ENCODE measurements at regions not wholly inside any gene's neighbourhood (a gene's known extent, or its start where the extent isn't known, plus 50 kb on each side); places are given as distances from the start of the nearest gene placed in this dataset.

- DNase-seq, result no peak
Observed at GRCh38 chr2:64222351-64222750, 78.1 kb upstream of the PELI1 start.

- DNase-seq, result no peak
Observed at GRCh38 chr2:64223055-64223454, 78.8 kb upstream of the PELI1 start.

- DNase-seq, result no peak
Observed at GRCh38 chr2:64225491-64225890, 81.3 kb upstream of the PELI1 start.

- no peak for DNase-seq
Observed at GRCh38 chr2:64226611-64227010, 82.4 kb upstream of the PELI1 start.

GRCh38 chr2:64227603-64228125 is 83.4 kb upstream of the PELI1 start:
- no peak for DNase-seq

- DNase-seq, result peak; percentile 4 to 58 (median 34)
Observed at GRCh38 chr2:64228126-64228678, 84.0 kb upstream of the PELI1 start.

DNA sequence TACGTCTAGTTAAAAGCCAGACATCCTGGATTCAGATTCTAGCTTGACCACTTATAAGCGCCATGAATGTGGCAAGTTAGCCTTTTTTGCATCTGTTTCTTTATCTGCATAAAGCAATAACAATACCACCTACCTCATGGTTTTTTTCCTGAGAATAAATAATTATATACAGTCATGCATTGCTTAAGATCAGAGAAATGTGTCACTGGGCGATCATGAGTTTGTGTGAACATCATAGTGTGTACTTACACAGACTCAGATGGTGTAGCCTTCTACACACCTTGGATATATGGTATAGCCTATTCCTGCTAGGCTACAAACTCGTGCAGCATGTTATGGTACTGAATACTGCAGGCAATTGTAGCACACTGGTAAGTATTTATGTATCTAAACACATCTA is 84.7 kb upstream of the PELI1 start:
- DNase-seq, result no peak

DNA sequence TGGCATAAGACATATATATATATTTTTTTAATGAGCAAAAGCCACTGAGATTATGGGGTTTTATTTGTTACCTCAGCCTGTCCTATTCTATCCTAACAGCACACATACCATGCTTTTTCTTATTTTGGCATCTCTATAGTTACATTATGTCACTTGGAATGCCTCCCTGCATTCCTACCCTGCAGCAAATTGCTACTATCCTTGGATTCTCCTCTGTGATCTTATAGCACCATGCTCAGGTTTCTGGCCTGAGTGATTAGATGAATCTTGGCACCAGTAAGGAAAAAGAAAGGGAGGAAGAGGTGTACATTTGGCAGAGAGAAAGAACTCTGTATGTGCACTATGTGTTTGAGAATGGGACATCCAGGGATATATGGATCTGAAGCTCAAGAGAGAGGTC is 86.3 kb upstream of the PELI1 start:
- DNase-seq, result no peak

DNA sequence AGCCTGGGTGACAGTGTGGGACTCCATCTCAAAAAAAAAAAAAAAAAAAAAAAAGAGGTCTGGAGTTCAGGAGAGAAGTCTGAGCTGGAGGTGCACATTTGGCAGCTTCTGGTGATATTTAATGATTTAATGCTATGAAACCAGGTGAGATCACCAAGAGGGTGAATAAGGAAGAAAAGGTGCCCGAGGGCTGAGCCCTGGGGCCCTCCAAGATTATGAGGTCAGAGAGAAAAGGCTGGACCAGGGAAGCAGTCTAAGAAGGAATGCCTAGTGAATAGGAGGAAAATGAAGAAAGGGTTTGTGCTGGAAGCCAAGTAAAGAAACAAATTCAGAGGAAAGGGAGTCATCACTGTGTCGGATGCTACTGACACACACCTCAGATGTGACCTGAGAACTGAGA is 88.0 kb upstream of the PELI1 start:
- DNase-seq, result no peak

- no peak for DNase-seq
Observed at GRCh38 chr2:64233376-64233922, 89.2 kb upstream of the PELI1 start.

DNA sequence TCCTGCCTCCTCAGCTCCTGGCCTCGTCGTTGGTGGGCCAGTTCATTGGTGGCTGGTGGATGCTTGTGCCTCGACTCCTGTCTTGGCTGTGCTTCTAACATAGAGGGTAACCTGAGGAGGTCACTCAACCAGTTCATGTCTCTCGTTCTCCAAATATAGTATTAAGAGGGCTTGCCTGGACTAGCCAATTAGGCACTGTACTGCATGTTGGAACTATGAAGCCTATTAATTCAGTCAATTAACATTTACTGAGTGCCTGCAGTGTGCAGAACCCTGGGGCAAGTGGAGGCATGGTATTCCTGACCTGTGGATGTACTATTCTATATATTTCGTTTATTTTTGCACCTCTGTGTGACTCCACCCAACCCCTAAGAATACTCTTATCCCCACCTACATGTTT is 89.9 kb upstream of the PELI1 start:
- DNase-seq, result no peak

DNA sequence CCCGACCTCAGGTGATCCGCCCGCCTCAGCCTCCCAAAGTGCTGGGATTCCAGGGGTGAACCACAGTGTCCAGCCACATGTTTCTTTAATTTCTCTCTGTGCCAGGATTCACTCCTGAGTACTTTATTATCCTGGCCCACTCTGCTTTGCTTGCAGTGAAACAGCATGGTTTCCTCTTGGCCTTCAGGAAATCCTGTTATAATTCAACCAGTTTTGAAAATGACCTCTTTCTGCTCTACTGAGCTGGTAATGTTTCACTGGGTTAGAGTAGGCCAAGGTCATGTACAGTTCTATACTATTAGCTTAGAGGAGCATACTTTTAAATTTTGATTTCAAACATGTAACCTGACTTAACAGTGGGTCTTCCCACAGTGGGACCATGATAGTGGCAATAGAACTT is 90.6 kb upstream of the PELI1 start:
- no peak for DNase-seq

DNA sequence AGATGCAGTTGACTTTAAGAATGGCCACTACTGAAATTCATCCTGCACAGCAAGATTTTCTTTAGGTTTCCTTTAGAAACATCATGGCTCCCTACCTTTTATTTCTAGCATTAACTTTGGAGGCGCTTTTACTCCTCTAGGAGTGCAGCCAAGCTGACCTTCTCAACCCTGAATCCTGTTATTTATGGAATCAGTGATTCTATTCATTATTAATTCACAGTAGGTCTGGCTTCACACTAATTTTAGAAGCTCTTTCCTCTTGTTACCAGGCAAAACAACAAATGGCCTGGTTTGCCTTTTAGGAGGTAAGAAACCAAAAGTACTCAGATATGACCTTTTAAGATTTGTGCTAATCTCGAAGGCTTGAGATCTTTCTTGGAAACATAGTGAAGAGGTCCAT is 93.0 kb upstream of the PELI1 start:
- DNase-seq, result no peak

- no peak for DNase-seq
Observed at GRCh38 chr2:64238799-64239198, 94.6 kb upstream of the PELI1 start.

DNA sequence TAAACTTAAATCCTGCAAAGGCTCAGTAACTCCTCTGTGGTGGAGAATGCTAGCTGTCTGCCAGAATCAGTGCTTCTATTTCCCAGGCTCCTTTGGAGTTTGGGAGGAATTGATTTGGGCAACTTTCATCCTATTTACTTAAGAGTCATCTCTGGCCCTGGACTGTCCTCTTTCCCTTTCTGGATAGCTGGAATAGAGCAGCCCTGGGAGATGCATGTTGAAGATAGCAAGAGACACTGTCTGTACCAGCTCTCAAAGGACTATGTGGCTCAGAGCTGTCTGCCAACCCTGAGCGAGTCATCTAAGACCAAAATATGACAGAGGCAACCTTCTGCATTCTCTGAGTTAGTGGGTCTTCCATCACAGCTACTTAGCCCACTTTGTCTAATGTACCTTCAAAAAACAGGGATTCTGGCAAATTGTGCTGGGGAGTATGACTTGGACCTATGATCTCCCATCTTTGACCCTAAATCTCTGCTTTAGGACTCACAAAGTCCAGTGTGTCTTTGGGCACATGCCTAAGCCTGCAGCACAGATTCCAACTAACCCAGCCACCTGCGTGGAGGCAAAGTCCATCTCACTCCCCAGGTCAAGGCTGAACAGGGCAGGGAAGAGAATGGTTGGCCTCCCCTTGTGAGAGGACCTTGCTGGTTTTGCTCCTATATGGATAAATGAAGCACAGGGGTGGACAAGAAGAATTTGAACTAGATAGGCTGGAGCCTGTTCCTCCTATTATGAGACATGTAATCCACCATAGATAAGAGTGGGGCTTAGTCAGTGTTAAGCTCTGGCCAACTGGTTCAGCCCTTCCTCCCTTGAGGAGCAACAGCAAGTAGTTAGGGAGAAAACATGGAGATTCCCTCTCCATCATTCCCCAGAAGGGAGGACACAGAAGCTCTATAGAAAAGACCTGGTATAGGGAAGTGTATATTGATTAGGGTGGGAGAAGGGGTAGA is 99.1 kb upstream of the PELI1 start:
- no peak for DNase-seq

- DNase-seq, result no peak
Observed at GRCh38 chr2:64244037-64244416, 99.8 kb upstream of the PELI1 start.

- DNase-seq, result no peak
Observed at GRCh38 chr2:64245631-64246030, 101.4 kb upstream of the PELI1 start.

DNA sequence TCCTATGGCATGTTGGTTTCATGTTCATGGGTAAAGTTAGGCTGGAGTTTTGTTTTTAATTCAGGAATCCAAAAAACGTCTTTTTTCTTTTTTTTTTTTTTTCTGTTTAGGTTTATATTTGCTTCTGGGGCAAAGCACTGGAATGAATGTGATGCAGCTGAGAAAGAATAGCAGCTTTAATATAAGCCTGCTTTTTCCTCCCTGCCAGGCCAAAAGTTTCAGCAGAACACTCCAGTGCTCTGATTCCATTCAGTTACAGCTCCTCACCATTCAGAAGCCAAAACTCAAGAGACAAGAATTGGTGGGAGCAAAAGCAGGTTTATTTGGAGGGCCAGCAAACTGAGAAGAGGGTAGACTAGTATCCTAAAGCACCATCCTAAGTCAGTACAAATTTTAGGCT is 102.7 kb upstream of the PELI1 start:
- DNase-seq, result no peak

GRCh38 chr2:64249426-64249825 is 105.2 kb upstream of the PELI1 start:
- no peak for DNase-seq

- no peak for DNase-seq
Observed at GRCh38 chr2:64250063-64250462, 105.8 kb upstream of the PELI1 start.

DNA sequence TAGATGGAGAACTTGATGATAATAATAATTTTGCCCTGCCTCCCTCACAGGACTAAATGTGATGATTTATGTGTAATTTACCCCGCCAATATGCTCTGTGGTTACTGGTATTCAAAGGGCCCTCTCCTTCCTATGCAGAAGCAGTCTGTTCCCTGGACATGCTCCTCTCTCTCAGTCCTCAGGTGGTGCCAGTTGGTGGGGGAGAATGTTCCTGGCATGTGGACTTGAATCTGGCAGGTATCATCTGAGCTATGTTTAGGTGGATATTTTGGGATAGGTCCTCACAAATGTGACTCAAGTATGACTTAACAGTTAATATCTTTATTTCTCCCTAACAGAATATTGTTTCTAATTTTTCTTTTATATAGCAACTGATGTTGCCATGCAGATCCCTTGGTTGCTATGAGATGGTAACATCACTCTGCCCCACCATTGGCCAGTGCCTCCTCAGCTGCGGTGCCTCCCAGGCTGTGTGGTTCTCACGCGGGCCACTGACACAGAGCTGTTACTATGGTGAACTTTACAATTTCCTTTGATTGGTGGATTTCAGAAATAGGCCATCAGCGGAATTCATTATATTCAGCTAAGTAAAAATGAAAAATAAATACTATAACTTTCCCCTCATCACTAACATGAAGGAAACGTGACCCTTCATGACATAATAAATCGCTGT is 106.7 kb upstream of the PELI1 start:
- DNase-seq, result no peak

DNA sequence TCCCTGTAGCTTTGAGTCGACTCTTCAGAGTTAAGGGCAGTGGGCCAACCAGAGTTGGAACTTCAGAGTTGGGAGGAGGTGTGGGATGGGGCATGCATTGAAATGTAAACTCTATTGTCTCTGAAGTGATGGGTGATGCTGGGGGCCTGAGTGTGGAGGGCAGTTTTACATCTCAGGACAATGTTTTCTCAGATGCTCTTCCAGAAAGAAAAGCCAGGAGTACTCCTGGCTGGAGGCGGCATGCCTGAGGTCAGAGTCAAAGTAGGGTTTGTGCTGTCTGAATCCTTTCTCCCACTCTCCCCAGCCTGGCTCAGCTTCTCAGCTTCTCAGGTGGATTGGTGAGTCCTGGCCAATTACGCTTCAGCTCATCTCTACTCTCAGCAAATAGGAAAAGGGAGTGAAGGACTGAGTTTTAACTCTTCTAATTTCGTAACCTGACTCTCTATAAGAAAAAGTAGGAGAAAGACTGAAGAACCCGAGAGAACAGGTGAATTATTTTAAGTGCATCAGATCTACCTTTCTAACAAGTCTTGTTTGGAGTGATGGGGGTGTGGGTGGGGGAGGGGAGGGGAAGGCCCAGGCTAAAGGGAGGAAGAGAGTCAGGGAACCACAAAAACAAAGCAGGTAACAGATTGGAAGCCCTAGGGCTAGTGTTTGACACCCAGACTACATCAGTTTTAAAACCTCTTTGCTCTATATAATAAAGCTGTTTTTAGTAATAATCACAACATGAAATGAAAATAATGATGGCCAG is 107.5 kb upstream of the PELI1 start:
- no peak for DNase-seq
